Astrocyte (in vitro differentiated cells and primary cell): ENCODE measurements at regions not wholly inside any gene's neighbourhood (a gene's known extent, or its start where the extent isn't known, plus 50 kb on each side); places are given as distances from the start of the nearest gene placed in this dataset.
A peak's percentile ranks its signal among the peaks of the same experiment; 100 is the strongest.

Experiments used
- DNase-seq: peaks from one replicate; pipeline ENCODE4 v3.0.0-alpha.2; 2010; ENCODE audit warnings: low read depth
- FAIRE-seq: peaks from 2 replicates; lab custom pipeline; 2011; peaks lifted over from hg19 to GRCh38; lab: Jason Lieb, UNC
- H2AFZ ChIP-seq: 2 replicates; pipeline ENCODE4 v1.6.0; 2012; ENCODE audit warnings: low read depth, low read length, inconsistent platforms
- H3K27ac ChIP-seq: 2 replicates; pipeline ENCODE4 v1.5.1; 2011; ENCODE audit warnings: low read depth, low read length, inconsistent platforms
- H3K27me3 ChIP-seq: 2 replicates; pipeline ENCODE4 v1.6.0; 2011; ENCODE audit warnings: low read length, inconsistent platforms; ENCODE audit not compliant: insufficient read depth
- H3K36me3 ChIP-seq: 2 replicates; pipeline ENCODE4 v1.5.1; 2011; ENCODE audit warnings: low read length, inconsistent platforms; ENCODE audit not compliant: insufficient read depth
- H3K4me1 ChIP-seq: 2 replicates; pipeline ENCODE4 v1.5.1; 2011; ENCODE audit warnings: low read length, inconsistent platforms; ENCODE audit not compliant: insufficient read depth
- H3K4me2 ChIP-seq: 2 replicates; pipeline ENCODE4 v1.6.0; 2012; ENCODE audit warnings: low read length, inconsistent platforms
- H3K4me3 ChIP-seq: 2 replicates; pipeline ENCODE4 v1.5.1; 2011; ENCODE audit warnings: low read depth, mild to moderate bottlenecking, low read length, inconsistent platforms; ENCODE audit not compliant: insufficient read depth
- H3K79me2 ChIP-seq: 2 replicates; pipeline ENCODE4 v1.6.0; 2012; ENCODE audit warnings: mild to moderate bottlenecking, low read length, inconsistent platforms; ENCODE audit not compliant: insufficient read depth
- H3K9ac ChIP-seq: 2 replicates; pipeline ENCODE4 v1.6.0; 2012; ENCODE audit warnings: mild to moderate bottlenecking, low read length, inconsistent platforms
- H3K9me3 ChIP-seq: 2 replicates; pipeline ENCODE4 v1.5.1; 2012; ENCODE audit warnings: low read depth, mild to moderate bottlenecking, low read length, inconsistent platforms; ENCODE audit not compliant: insufficient read depth
- H4K20me1 ChIP-seq: 2 replicates; pipeline ENCODE4 v1.6.0; 2012; ENCODE audit warnings: low read length, inconsistent platforms; ENCODE audit not compliant: insufficient read depth
- H3K27ac Mint-ChIP-seq: one replicate; pipeline ENCODE4 v1.8.0; 2021; ENCODE audit warnings: mild to moderate bottlenecking, mixed read lengths; ENCODE audit not compliant: unreplicated experiment
- H3K27me3 Mint-ChIP-seq: one replicate; pipeline ENCODE4 v1.8.0; 2021; ENCODE audit warnings: low read depth, mixed read lengths; ENCODE audit not compliant: unreplicated experiment
- H3K36me3 Mint-ChIP-seq: one replicate; pipeline ENCODE4 v1.8.0; 2021; ENCODE audit warnings: low read depth, mixed read lengths; ENCODE audit not compliant: unreplicated experiment
- H3K4me1 Mint-ChIP-seq: one replicate; pipeline ENCODE4 v1.8.0; 2021; ENCODE audit warnings: low read depth, mixed read lengths; ENCODE audit not compliant: unreplicated experiment
- H3K4me3 Mint-ChIP-seq: one replicate; pipeline ENCODE4 v1.8.0; 2021; ENCODE audit warnings: mild to moderate bottlenecking, moderate library complexity, mixed read lengths; ENCODE audit not compliant: unreplicated experiment
- H3K9me3 Mint-ChIP-seq: one replicate; pipeline ENCODE4 v1.8.0; 2021; ENCODE audit warnings: mild to moderate bottlenecking, mixed read lengths; ENCODE audit not compliant: unreplicated experiment
- EZH2 ChIP-seq: IDR thresholded peaks from 2 replicates; pipeline ENCODE4 v1.6.1; 2012; ENCODE audit warnings: mild to moderate bottlenecking, low read length, inconsistent platforms; ENCODE audit not compliant: insufficient read depth
- TF ChIP-seq, protein P1 (sequence below): IDR thresholded peaks from 2 replicates; pipeline ENCODE4 v1.5.1; 2011; ENCODE audit warnings: low read depth, mild to moderate bottlenecking, inconsistent platforms, low read length, moderate library complexity; ENCODE audit not compliant: insufficient read depth

GRCh38 chr12:125245581-125246557 lies 180.6 kb downstream of the AACS start:
- no peaks in the 10 kb centered on the region for H3K36me3 Mint-ChIP-seq
- H3K9me3 Mint-ChIP-seq = peaks cover 2% of the 10 kb centered on the region
- no peaks in the 10 kb centered on the region for H3K27me3 ChIP-seq
- no peak overlapping the region for H3K27ac ChIP-seq
- DNase-seq (no peak), FAIRE-seq (no peak)
- no peaks in the 10 kb centered on the region for H3K4me1 Mint-ChIP-seq
- H4K20me1 ChIP-seq = no peaks in the 10 kb centered on the region
- H3K27ac Mint-ChIP-seq = no peak overlapping the region
- no peaks in the 10 kb centered on the region for H3K79me2 ChIP-seq
- no peak overlapping the region for H3K4me3 Mint-ChIP-seq
- H2AFZ ChIP-seq = peak overlapping the region; percentile 0
- H3K36me3 ChIP-seq = no peaks in the 10 kb centered on the region
- H3K4me2 ChIP-seq = peak overlapping the region; percentile 42
- no peaks in the 10 kb centered on the region for H3K9me3 ChIP-seq
- no peak overlapping the region for H3K4me3 ChIP-seq
- TF ChIP-seq EZH2 = no peak
- TF ChIP-seq, protein P1, sequence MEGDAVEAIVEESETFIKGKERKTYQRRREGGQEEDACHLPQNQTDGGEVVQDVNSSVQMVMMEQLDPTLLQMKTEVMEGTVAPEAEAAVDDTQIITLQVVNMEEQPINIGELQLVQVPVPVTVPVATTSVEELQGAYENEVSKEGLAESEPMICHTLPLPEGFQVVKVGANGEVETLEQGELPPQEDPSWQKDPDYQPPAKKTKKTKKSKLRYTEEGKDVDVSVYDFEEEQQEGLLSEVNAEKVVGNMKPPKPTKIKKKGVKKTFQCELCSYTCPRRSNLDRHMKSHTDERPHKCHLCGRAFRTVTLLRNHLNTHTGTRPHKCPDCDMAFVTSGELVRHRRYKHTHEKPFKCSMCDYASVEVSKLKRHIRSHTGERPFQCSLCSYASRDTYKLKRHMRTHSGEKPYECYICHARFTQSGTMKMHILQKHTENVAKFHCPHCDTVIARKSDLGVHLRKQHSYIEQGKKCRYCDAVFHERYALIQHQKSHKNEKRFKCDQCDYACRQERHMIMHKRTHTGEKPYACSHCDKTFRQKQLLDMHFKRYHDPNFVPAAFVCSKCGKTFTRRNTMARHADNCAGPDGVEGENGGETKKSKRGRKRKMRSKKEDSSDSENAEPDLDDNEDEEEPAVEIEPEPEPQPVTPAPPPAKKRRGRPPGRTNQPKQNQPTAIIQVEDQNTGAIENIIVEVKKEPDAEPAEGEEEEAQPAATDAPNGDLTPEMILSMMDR = no peak
- H3K27me3 Mint-ChIP-seq = peaks cover 7% of the 10 kb centered on the region
- H3K4me1 ChIP-seq = no peaks in the 10 kb centered on the region
- H3K9ac ChIP-seq = no peak overlapping the region

DNA sequence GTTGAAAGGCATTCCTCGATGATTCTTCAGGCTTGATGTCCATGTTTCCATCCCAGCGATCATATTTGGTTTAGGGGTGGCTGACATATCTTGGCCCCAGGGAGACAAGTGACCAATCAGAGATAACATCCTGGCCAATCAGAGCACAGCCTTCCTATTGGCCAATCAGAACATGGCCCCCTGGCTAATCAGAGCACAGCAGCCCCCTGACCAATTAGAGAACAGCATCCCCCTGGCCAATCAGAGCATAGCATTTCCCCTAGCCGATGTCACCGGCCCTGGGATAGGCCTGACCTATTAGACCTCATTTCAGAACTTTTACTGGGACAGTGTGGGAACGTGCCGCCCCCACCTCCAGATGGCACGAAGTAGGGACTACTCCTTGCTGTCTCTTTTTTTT lies 182.2 kb downstream of the AACS start:
- no peaks in the 10 kb centered on the region for H4K20me1 ChIP-seq
- Mint-ChIP-seq H3K27me3 (peaks cover 7% of the 10 kb centered on the region), H3K4me3 (no peak overlapping the region), H3K27ac (no peak overlapping the region), H3K36me3 (no peaks in the 10 kb centered on the region), H3K4me1 (no peaks in the 10 kb centered on the region), H3K9me3 (peaks cover 2% of the 10 kb centered on the region)
- no peaks in the 10 kb centered on the region for H3K27me3 ChIP-seq
- no peak overlapping the region for H3K4me3 ChIP-seq
- DNase-seq (no peak), FAIRE-seq (no peak)
- no peaks in the 10 kb centered on the region for H3K36me3 ChIP-seq
- no peak overlapping the region for H3K4me2 ChIP-seq
- TF ChIP-seq EZH2 = no peak
- TF ChIP-seq, protein P1 = no peak
- no peak overlapping the region for H2AFZ ChIP-seq
- no peak overlapping the region for H3K9ac ChIP-seq
- H3K27ac ChIP-seq = no peak overlapping the region
- no peaks in the 10 kb centered on the region for H3K4me1 ChIP-seq
- H3K9me3 ChIP-seq = no peaks in the 10 kb centered on the region
- H3K79me2 ChIP-seq = no peaks in the 10 kb centered on the region
